GM18502 (cell line): ENCODE measurements at regions not wholly inside any gene's neighbourhood (a gene's known extent, or its start where the extent isn't known, plus 50 kb on each side); places are given as distances from the start of the nearest gene placed in this dataset.
"Not testable (repeated sequence)": the region's sequence is repeated elsewhere in the genome, so short reads cannot be mapped to it uniquely, and the experiment has no call there.

Experiments used
- ATAC-seq: cut with Tn5 transposase; IDR thresholded peaks from one replicate; pipeline ENCODE4 v1.9.1; 2021; ENCODE audit warnings: mild to moderate bottlenecking; ENCODE audit not compliant: unreplicated experiment, poor library complexity

DNA sequence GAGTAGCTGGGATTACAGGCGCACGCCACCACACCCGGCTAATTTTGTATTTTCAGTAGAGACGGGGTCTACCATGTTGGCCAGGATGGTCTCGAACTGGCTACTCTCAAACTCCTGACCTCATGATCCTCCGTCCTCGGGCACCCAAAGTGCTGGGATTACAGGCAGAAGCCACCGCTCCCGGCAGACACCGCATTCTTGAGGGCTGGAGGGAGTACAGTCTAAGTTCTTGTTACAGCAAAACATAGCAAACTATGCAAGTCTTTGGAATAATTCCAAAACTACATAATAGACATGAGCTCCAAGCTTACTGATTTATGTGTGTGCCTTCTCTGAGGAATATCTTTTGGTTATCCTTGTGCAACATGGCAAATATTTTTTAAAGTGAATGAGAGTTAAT lies 299.1 kb upstream of the ZNF658 start:
- not testable (repeated sequence) for ATAC-seq

DNA sequence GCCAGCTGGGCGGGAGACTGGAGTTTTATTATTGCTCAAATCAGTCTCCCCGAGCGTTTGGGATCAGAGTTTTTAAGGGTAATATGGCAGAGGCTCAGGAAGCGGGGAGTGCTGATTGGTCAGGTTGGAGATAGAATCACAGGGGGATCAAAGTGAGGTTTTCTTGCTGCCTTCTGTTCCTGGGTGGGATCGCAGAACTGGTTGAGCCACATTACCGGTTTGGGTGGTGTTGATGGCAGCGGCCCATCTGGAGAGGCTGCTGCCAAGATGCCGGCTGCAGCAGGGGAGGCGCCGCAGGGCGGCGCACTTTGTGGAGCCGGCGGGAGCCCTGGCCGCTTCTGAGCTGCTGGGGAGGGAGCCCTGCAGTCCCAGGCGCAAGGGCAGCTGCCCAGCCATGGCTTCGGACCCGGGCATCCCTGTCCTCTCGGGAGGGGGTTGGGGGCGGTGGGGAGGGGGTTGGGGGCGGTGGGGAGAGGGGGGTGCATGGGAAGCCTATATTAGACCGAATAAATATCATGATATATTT lies 268.9 kb upstream of the ZNF658 start:
- not testable (repeated sequence) for ATAC-seq

- ATAC-seq, result not testable (repeated sequence)
These were observed 252.8 kb upstream of the ZNF658 start for GRCh38 chr9:66647675-66648074.

DNA sequence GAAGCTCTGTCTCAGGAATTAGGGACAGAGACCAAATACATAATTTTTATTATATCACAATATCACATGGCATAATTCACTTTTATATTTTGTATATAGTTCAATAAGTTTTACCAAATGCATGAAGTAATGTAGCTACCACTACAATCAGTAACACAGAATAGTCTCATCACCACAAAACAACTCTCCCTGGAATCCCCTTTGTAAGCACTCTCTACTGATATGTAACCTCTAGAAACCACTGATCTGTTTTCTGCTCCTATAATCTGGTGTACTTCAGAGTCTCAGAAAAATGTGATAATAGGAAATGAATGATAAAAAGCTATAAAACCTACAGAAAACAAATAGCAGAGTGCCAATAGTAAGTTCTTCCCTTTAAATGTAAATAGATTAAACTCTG lies 210.3 kb upstream of the ZNF658 start:
- ATAC-seq, result not testable (repeated sequence)

- peak; percentile 77 for ATAC-seq
These were observed 204.8 kb upstream of the ZNF658 start for GRCh38 chr9:66695561-66696240.

GRCh38 chr9:66697343-66698065 lies 203.0 kb upstream of the ZNF658 start:
- ATAC-seq, result not testable (repeated sequence)

DNA sequence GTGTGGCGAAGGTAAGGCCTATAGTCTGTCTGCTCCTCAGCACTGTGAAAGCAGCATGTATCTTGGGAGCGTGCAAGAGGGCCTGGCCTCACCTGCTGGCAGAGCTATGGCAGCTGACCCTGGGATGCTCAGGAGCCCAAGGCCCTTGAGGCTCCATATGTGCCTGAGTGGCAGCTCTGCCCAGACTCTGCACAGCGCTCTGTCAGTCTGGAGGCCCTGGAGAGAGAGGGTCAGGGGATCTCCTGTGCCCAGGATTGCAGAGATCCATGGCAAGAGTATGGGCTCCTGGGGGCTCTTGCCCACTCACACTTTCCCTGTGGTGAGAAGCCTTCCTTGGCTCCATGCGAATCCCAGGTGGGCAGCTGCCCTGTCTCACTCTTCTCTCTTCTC lies 202.5 kb upstream of the ZNF658 start:
- ATAC-seq, result not testable (repeated sequence)

DNA sequence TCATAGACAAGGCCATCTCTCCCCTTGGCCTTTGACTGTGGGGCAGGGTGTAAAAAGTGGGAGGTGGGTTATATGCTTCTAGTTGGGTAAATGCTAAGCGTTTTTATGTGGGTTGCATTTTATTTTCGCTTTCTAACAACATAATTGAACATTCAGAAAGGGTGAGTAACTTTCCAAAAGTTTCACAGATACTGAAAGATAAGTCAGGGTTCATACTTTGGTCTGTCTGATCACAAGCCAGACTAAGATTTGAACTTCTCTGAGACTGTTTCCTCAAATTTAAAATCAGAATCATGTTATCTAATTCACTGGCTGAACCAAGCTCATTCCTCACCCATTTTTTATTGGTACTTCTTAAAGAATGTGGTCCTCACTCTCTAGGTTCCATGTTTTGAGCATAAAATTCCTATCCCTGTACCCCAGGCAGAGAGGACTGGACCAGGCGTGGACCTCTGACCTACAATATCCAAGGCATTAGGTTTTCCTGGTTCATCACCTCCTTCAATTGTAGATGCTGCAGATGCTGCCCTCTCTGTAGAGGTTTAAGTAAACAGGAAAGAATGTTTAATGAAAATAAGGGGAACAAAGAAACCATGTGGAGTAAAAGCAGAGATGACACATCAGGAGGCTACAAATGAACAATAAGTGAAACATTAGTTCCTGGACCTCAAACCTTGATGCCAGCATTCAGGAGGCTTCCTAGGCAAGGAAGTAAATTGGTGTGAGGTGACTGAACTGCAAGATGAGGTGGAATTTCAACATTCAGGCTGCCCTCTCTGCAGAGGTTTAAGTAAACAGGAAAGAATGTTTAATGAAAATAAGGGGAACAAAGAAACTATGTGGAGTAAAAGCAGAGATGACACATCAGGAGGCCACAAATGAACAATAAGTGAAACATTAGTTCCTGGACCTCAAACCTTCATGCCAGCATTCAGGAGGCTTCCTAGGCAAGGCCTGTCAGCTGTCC lies 198.8 kb upstream of the ZNF658 start:
- not testable (repeated sequence) for ATAC-seq

DNA sequence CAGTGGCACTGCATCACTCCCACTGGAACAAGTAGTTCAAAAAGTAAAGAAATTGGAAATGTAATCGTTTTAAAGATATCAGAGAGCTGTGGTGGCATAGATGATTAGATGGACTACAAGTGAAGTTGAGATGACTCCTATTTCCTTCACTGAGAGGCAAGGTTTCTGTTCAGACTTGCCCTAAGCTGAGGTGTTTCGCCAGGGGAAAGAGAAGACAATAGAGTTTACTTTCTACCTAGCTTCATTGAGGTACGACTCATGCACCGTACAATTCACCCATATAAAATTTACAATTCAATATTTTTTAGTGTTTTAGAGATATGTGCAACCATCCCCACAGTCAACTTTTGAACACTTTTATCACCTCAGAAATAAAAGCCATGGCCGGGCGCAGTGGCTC lies 189.0 kb upstream of the ZNF658 start:
- not testable (repeated sequence) for ATAC-seq

DNA sequence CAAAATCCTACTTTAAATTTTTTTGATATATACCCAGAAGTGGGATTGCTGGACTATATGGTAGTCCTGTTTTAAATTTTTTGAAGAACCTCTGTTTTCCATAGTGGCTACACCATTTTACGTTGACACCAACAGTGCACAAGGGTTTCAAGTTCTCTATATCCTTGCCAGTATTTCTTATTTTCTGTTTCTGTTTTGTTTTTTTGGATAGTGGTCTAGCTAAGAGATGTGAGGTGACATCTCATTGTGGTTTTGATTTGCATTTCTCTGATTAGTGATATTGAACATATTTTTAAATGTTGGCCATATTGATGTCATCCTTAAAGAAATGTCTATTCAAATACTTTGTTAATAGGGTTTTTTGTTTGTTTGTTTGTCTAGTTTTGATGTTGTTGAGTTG lies 187.7 kb upstream of the ZNF658 start:
- peak; percentile 74 for ATAC-seq

DNA sequence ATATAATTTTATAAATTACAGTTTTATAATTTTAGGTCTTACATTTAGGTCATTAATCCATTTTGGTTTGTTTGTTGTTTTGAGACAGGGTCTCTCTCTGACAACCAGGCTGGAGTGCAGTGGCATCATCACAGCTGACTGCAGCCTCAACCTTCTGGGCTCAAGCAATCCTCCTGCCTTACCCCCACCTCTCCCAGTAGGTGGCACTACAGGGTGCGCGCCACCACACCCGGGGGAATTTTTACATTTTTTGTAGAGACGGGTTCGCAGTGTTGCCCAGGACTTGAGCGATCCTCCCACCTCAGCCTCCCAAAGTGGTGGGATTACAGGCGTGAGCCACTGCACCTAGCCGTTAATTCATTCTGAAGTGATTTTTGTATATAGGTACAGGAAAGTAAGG lies 187.0 kb upstream of the ZNF658 start:
- ATAC-seq, result peak; percentile 58

DNA sequence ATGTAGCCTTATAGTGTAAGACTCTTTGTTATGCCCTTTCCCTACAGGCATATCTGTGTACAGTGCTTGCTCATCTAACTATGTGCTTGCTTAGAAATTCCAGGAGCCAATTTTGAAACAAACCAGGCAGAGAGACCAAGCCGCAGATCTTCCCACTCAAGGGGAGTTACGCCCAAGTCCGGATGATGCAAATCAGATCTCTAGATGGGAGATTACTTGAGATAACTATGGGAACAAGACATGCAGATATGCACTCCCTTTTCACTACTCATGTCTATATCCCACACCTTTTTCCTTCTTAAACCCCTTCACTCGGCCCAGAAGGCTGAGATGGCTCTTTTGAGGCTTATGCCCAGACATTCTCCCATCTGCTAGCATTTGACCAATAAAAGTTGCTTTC lies 179.7 kb upstream of the ZNF658 start:
- not testable (repeated sequence) for ATAC-seq

DNA sequence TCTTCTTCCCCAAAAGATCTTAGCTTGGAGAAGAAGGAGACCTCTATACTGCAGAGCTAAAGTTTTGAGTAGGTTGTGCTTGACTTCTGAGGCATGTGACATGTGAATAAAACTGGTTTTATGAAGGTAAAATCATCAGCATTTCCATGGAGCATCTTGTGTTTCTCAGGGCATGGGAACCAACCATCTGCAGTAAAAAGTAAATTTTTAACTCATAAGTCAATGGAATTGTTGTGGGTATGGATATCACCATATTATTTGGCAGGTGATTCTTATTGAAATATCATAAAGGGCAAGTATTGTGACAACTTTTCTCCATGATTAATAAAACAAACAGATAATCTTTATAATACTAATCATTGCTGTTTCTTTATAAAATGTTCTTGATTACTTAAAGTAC lies 173.0 kb upstream of the ZNF658 start:
- not testable (repeated sequence) for ATAC-seq

DNA sequence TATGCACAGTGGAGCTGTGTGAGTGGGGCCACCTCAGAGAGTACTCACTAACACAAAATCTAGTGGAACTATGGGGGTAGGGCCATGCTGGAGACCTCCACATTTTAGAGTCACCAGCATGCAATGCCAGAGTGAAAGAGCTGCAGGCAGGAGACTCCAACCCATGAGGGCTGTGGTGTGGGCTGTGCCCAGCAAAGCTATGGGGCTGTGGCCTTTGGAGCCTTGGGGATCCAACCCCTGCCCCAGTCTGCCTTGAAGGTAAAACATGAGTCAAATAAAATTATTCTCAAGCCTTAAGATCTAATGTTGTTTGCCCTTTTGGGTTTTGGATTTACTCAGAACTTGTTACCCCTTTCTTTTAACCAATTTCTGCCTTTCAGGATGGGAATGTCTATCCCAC lies 163.8 kb upstream of the ZNF658 start:
- not testable (repeated sequence) for ATAC-seq

DNA sequence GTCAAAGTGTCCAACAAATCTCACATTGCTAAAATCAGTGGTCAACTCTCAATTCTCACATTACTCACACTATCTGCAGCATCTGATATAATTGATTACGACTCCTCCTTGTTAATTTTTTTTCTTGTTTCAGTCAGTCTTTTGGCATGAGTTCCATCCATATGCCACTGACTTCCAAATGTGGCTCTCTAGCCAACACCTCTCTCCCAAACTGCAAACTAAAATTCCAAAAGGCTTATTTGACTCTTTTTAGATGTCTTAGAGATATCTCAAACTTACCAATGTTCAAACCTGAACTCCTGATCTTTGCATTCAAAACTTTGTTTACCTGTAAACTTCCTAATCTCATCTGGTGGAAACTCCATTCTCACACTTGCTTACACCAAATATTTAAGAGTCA lies 162.1 kb upstream of the ZNF658 start:
- not testable (repeated sequence) for ATAC-seq

DNA sequence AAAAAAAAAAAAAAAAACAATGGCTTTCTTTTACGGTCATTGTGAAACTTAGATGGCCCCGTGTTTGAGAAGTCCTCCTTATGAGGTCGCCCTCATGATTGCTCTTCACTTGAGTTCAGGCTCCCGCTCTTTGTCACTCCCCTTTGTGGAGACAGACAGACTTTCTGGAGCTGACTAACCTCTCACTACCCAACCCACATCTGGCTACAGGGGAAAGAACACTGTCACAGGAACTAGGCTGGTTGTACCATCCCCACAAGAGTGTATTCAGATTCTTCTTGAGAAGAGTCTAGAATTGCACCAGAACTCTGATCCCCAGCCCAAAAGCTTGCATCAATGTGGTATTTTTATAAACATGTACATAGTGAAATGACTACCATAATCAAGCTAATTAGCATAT lies 160.4 kb upstream of the ZNF658 start:
- not testable (repeated sequence) for ATAC-seq

GRCh38 chr9:66745846-66746245 lies 154.7 kb upstream of the ZNF658 start:
- ATAC-seq, result not testable (repeated sequence)

DNA sequence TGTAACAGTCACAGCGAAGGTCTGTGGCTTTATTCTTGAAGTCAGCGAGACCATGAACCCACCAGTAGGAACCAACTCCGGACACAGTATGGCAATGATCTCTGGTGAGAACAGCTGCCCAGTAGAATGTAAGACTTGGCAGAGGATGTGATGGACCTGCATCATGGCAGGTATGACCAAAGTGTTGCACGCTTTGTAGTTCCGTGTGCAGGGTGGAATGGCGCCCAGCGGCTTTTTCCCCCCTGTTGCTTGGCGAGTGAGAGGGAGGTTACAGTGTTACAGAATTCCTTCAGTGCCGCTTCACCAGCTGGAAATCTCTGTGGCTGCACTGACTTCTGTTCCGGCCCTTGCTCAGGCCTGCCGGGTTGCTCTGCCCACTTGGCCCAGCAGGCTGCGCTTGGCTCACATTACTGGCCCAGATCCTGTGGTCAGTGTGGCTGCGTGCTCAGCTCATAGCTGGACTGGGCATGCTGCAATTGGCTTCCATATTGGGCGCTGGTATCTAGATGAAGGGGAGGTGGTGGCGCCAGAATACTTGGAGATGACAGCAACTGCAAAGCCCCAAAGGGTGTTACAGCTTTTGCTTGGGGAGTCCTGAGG lies 148.1 kb upstream of the ZNF658 start:
- ATAC-seq, result not testable (repeated sequence)

- ATAC-seq, result not testable (repeated sequence)
These were observed 140.6 kb upstream of the ZNF658 start for GRCh38 chr9:66759825-66760492.
